ENCODE measurements at regions not wholly inside any gene's neighbourhood (a gene's known extent, or its start where the extent isn't known, plus 50 kb on each side); places are given as distances from the start of the nearest gene placed in this dataset.

DNA sequence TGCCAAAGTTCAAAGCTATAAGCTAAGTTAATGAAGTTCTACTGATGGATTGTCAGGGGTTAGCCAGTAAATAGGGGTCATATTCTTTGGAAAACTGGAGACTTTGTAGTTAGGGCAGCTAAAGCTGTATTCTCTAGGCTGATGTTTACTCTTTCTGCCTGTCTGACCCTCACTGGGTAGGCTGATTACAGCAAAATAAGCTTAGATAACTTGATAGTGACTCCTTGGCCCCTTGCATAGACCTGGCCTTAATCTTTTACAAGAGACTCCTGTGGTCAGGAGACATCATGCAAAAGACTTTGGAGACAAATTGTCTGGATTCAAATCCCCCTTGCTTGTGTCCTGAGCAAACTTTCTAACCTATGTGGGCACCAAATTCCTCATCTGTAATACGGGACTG, 314.4 kb upstream of the MSX2 start:
- TF ChIP-seq, protein P1, sequence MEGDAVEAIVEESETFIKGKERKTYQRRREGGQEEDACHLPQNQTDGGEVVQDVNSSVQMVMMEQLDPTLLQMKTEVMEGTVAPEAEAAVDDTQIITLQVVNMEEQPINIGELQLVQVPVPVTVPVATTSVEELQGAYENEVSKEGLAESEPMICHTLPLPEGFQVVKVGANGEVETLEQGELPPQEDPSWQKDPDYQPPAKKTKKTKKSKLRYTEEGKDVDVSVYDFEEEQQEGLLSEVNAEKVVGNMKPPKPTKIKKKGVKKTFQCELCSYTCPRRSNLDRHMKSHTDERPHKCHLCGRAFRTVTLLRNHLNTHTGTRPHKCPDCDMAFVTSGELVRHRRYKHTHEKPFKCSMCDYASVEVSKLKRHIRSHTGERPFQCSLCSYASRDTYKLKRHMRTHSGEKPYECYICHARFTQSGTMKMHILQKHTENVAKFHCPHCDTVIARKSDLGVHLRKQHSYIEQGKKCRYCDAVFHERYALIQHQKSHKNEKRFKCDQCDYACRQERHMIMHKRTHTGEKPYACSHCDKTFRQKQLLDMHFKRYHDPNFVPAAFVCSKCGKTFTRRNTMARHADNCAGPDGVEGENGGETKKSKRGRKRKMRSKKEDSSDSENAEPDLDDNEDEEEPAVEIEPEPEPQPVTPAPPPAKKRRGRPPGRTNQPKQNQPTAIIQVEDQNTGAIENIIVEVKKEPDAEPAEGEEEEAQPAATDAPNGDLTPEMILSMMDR (IDR thresholded peaks at IDR 0.05; ENCODE audit: low read depth, low read length) = no peak
- DNase-seq (ENCODE audit: low read depth in 2 of 2) = no peak

DNA sequence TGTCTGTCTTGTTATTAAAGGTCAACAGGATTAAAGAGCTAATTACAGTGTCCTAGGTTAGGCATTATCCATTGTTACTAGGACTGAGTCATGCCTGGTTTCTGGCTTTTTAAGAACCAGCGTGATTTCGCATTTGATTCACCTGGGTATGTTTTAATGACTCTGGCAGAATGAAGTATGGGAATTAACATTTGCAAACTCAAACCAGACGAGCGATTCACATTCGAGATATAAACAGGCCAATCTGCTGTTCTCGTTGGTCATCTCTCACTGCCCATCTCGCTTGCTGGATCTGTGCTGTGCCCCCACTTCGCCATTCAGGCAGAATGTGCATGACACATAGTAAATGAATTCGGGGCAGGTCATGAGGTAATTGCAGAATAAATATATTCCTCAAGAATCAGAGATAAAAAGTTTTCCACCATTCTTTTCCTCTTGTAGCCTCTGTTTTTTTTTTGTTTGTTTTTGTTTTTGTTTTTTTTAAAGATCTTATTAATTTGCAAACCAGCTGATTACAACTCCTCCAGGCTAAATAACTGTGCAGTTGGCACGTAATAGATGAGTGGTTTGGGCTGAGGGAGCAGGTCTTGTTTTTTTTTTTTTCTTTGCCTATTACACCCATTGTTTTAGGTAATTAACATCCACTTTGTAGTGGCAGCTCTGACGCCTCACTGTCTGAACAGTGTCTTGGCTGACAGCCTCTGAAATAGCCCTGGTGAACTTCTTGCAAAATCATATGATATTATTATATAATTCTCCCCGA, 313.5 kb upstream of the MSX2 start:
- no peak overlapping the region for H3K4me3 ChIP-seq (replicated peaks in 1 of 2; ENCODE audit: low read depth in 2 of 2, low read length in 2 of 2)
- no peak for DNase-seq (ENCODE audit: low read depth in 2 of 2)
- TF ChIP-seq, protein P1 (IDR thresholded peaks at IDR 0.05; ENCODE audit: low read depth, low read length) = no peak

More for the DNA sequence above, 314.4 kb upstream of the MSX2 start:
- H3K4me3 ChIP-seq (replicated peaks in 1 of 2; ENCODE audit: low read depth in 2 of 2, low read length in 2 of 2) = no peak overlapping the region

DNA sequence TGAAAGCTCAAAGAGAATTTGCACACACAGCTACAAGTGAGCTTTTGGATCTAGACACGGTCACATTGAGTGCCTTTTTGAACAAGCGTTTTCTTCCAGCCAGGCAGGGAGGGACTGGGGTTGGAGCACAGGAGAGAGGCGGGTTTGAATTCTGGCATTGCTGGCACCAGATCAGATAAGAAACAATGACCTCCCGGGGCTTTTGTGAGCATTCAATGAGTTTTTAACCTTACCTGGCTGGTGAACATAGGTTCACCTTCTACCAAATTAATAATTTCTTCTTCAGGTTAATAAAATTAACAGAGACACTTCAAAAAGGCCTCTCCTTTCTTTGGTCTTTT, 312.9 kb upstream of the MSX2 start:
- no peak for DNase-seq (ENCODE audit: low read depth in 2 of 2)
- TF ChIP-seq, protein P1 (IDR thresholded peaks at IDR 0.05; ENCODE audit: low read depth, low read length) = no peak
- no peak overlapping the region for H3K4me3 ChIP-seq (replicated peaks in 1 of 2; ENCODE audit: low read depth in 2 of 2, low read length in 2 of 2)

DNA sequence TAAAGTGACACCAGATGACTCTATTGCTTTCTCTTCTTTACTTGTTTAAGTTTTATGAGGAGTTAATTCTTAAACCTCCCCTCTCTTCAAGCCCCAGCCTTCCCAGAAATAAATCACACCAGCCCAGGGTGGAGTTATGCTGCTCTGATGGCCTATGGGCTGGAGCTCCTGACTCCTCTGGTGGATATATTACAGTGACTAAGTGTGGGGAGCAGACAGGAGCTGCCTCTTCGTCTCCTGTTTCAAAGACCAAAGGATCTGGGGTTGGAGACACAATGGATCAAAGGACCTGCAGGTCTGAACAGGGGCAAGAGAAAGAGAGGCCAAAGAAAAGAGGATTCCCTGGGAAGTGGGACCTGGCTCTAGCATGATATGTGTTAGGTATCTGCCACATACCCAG, 312.0 kb upstream of the MSX2 start:
- H3K4me3 ChIP-seq (replicated peaks in 1 of 2; ENCODE audit: low read depth in 2 of 2, low read length in 2 of 2) = no peak overlapping the region
- TF ChIP-seq, protein P1 (IDR thresholded peaks at IDR 0.05; ENCODE audit: low read depth, low read length) = no peak
- no peak for DNase-seq (ENCODE audit: low read depth in 2 of 2)

DNA sequence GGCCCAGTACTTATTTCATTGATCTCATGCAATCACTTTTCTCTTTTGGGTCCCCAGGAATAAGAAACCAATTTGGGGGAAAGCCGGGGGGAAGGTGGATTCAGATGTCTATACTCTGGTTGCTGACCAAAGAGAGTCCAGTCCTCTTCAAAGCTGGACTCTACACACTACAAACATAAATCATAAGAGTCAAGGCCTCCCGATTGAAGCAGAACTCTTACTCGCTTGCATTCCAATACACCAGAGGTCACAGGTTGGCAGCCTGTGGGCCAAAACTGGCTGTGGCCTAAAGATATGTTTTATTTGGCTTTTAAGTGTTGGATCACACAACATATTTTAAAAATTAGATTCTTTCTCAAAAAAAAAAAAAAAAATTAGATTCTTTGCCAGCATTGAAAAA, 311.4 kb upstream of the MSX2 start:
- DNase-seq (ENCODE audit: low read depth in 2 of 2) = no peak

DNA sequence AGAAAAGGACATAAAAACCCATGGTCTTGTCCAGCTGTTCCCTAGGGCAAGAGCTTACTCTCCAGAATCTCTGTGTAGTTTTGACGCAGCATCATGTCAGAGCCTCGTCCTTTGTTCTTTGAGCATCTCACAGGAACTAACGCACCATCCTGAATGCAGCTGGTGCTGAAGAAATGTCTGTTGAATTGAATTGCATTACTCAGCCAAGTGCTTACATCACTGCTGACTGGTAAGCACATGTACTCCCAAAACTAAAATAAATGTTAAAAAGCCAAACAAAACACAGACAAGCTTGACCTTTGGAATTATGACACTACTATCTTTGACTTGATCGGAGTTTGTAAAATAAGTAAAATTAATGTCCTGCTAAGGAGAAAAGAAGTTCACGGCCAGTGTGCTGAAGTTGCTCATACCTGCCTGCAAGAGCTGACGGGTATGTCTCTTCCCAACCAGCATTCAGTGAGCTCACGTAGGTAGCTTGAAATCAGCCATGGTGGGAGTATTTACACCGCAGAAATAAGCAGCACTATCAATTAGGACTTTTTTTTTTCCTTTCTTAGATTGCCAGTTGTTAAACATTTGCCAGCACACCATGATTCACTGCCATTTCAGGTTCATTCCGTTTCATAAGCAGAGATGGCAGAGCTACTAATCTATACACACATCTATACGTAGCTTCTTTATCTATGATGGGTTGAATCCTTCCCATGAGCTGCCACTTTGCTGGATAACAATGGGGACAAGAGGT, 310.6 kb upstream of the MSX2 start:
- peak; percentile 50 to 73 for DNase-seq (ENCODE audit: low read depth in 2 of 2)
- TF ChIP-seq, protein P1 (IDR thresholded peaks at IDR 0.05; ENCODE audit: low read depth, low read length) = no peak
- no peak overlapping the region for H3K4me3 ChIP-seq (replicated peaks in 1 of 2; ENCODE audit: low read depth in 2 of 2, low read length in 2 of 2)

More for the DNA sequence above, 311.4 kb upstream of the MSX2 start:
- TF ChIP-seq, protein P1 (IDR thresholded peaks at IDR 0.05; ENCODE audit: low read depth, low read length) = no peak
- no peak overlapping the region for H3K4me3 ChIP-seq (replicated peaks in 1 of 2; ENCODE audit: low read depth in 2 of 2, low read length in 2 of 2)

Measured in cardiac fibroblast (primary cell).